Fibroblast of skin of abdomen (primary cell): ENCODE measurements at regions not wholly inside any gene's neighbourhood (a gene's known extent, or its start where the extent isn't known, plus 50 kb on each side); places are given as distances from the start of the nearest gene placed in this dataset.
"Not testable (repeated sequence)": the region's sequence is repeated elsewhere in the genome, so short reads cannot be mapped to it uniquely, and the experiment has no call there.

Experiments
- DNase-seq: peaks from one replicate; pipeline ENCODE4 v3.0.0-alpha.2; 2013

GRCh38 chr2:215793747-215794595 lies 219.4 kb downstream of the MREG start:
- DNase-seq, result peak; percentile 91

DNA sequence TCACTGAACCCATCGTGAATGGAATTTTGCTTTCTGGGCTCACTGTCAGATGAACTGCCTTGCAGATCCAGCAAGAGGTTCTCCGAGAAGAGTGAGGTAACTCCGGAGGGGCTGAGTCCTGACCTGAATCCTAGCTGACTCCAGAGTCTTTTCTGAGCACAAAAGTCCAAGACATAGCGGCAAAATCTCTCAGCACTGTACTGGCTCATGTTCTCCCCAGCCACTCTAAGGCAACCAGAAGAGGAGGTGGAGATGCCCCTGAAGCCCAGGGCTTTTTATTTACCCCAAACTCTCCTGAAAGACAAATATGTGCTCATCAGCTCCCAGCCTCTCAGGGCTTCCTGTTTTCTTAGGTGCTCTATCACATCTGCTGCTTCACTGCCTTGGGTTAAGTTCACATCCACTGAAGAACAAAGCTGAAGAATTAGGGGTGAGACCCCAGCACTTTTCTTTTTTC lies 221.8 kb downstream of the MREG start:
- no peak for DNase-seq

DNA sequence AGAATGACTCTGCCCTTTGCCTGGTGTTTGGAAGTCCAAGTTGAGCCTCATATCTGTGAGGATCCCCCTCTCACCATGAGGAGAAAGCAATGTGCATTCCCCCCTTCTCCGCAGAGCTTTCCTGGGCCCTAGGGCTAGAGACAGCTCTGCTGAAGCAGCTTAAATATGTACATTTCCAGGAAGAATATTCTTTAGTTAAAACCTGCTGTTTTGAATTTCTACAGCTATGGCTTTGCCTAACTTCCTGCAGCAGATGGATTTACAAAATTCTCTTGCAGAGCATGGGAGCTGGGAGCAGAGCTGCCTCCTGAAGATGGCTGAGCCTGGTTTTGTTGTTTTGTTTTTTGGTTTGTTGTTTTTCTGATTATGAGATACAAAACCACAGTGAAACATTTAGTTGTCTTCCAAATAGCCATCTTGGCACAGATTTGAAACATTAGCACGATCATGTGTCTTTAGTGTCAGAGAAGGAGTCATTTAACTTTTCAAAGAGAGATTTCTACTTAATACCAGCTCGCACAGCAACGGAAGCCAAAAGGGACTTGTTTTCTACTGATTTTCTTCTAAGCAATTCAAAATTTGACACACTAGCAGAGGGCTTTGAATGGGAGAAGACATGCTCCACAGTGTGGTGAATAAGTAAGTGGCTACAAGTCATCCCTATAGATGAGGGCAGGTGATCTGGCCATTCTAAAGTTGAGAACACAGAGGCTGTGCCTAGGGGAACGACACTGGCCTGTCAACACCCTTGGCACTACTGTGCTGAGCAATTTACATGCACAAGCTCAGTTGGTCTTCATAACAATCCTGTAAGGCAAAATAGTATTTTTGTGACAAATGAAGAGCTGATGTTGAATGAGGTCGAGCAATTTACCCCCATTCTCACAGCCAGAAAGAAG lies 222.6 kb downstream of the MREG start:
- peak; percentile 35 for DNase-seq

DNA sequence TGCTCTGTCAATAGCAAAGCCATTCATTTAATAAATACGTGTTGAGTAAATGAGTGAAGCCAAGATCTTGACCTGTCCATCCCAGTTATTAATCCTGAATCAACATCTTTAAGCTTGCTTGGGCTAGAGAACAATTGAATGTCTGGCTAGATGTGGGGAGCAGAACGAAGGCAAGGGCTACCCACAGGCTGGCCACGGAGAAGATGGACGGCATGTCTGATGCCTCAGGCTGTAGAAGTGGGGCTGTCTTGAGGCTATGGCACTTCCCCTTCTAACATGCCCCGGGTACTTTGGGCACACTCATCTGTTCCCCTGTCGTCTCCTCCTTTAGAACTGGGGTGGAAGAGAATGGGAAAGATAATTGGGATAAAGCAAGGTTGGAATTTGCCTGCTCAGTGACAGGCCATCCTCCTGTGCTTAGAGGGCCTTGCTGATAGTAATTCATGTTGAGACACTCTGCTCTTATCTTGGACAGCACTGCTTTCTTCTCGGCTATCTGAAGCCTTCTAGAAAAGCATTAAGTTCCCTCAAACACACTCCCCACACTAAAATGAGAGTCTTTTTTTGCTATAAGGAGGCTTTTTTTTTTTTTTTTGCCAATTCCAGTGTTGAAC lies 225.7 kb downstream of the MREG start:
- DNase-seq, result no peak

GRCh38 chr2:215787025-215787424 lies 226.3 kb downstream of the MREG start:
- DNase-seq, result no peak

- peak; percentile 94 for DNase-seq
These were observed 229.0 kb downstream of the MREG start for GRCh38 chr2:215784371-215784783.

DNA sequence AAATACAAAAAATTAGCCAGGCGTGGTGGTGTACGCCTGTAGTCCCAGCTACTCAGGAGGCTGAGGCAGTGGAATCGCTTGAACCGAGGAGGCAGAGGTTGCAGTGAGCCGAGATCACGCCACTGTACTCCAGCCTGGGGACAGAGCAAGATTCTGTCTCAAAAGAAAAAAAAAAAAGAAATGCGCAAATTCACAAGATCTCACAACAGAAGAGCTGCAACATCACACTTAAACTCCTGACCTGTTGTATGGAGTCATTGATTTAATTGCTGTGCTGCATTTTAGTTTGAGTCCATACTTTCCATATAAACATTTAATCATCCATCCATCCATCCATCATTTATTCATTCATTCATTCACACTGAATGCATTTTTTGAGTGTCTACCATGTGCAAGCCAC lies 229.7 kb downstream of the MREG start:
- not testable (repeated sequence) for DNase-seq

GRCh38 chr2:215782965-215783364 lies 230.4 kb downstream of the MREG start:
- DNase-seq, result no peak

GRCh38 chr2:215782295-215782694 lies 231.1 kb downstream of the MREG start:
- no peak for DNase-seq

GRCh38 chr2:215780907-215781685 lies 232.3 kb downstream of the MREG start:
- DNase-seq, result no peak

GRCh38 chr2:215780313-215780712 lies 233.0 kb downstream of the MREG start:
- DNase-seq, result no peak

DNA sequence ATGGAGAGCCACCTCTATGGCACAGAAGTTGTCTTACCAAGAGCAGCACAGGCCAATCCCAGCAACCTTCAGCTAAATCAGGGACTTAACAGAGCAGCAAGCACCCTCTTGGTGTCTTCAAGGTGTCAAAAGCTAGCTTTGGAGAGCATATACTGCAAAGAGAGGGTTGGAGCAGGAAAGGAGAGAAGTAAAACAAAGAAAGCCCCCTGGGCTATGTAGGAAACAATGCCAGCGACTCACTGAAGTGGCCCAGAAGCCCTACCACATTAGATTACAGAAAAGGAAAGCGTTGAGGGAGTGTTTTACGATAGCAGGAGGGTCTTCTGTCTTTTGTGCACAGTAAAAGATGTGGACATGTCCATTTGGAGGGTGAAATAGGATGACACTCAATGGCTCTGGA lies 233.4 kb downstream of the MREG start:
- no peak for DNase-seq

GRCh38 chr2:215777465-215778044 lies 235.8 kb downstream of the MREG start:
- DNase-seq, result no peak

DNA sequence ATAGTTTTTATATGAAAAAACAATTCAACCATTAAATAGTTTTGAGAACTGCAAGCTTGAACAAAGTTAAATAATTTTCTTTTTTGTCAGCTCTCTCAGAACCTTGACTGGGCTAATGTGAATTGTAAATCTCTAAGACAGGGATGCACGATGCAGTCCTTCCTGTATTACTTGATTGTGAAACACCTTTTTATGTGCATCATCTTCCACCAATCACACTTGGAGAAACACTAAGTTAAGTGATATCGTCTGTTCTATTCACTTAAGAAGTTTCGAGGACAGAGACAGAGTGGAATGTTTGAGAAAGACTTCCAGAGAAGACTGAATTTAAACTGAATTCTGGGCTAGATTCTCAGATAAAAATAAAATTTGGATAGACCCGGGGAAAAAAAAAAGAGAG lies 238.2 kb downstream of the MREG start:
- DNase-seq, result peak; percentile 30

DNA sequence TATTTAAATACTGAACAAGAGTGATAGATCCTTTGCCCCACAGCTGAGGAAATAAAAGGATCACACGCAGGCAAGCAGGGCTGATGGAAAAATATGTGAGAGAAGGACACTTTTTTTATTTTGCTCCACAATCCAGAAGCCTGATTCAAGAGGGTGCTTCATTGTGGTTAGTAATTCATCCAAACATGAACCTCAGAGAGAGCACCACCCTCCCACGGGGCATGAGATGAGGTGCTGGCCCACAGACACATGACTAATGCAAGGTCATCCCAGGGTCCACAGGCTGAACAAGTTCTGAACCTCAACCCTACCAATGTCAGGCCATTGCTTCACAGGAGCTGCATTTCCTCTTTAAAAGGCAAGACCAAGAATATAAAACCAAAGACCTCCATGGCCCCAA lies 239.6 kb downstream of the MREG start:
- peak; percentile 89 for DNase-seq

GRCh38 chr2:215772634-215773563 lies 240.5 kb downstream of the MREG start:
- no peak for DNase-seq

GRCh38 chr2:215772003-215772402 lies 241.3 kb downstream of the MREG start:
- DNase-seq, result no peak

- no peak for DNase-seq
These were observed 242.1 kb downstream of the MREG start for GRCh38 chr2:215771241-215771640.

DNA sequence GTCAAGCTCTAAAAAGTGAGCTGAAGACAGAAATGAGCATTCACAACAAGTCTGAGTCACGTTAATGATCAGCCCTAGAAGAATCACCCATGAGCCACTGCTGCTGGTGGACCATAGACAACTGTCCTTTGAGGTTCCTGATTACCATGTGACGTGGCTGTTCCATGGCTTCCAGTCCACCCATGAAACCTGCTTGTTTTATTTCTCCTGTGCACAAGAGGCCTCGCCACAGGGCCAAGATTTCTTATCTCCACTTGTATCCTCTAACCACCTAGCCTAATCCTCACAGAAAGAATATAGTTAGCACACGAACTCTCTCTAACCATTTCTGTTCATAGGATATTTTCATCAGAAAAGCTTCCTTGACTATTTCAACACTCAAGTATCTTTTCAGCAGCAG lies 242.7 kb downstream of the MREG start:
- DNase-seq, result no peak

DNA sequence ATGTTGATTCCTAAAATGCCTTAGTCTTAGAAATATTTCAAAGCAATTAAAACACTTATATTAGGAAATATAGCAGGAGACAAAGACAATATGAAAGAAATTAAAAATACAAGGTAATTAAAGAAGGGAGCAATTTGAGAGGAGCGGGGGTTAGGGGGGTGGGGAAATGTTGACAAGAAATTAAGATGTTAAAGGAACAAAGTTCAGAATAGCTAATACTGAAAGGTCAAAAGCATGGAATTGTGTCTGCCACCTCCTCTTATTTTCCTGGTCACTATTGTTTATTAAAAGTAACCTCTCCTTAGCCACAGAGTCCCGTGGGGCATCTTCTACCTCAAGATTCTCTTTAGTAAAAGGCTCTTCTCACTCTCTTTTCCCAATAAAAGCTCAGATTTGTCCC lies 244.1 kb downstream of the MREG start:
- DNase-seq, result no peak

GRCh38 chr2:215767625-215768024 lies 245.7 kb downstream of the MREG start:
- no peak for DNase-seq
